Stimulated activated CD4-positive, alpha-beta T cell treated with anti-CD3 and anti-CD28 coated beads, Interleukin-1b, Interleukin-23, amount 100 ng/mL, for 48 hours (primary cell): ENCODE measurements at regions not wholly inside any gene's neighbourhood (a gene's known extent, or its start where the extent isn't known, plus 50 kb on each side); places are given as distances from the start of the nearest gene placed in this dataset.
"Not testable (repeated sequence)": the region's sequence is repeated elsewhere in the genome, so short reads cannot be mapped to it uniquely, and the experiment has no call there.

Source experiments
- DNase-seq: peaks from one replicate; pipeline ENCODE4 v3.0.0-alpha.2; 2020

DNA sequence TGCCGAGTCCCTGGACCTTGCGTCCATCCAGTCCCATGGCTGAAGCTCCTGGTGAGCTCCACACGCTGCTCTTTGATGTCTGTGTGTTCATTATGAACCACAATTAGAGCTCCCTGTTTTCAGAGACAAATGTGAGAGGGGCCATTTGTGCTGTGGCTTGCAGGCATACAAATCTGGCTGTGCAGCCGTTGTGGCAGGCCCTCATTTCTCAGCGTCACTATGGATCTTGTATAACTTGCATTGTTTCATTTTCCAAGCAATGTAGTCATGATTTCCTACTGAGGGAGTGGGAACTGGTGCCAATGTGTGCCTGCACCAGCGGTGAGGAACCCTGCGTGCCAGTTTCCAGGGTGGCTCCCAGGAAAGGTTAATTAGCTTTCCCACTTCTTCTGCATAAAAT is 542.6 kb downstream of the TMEM114 start:
- no peak for DNase-seq

DNA sequence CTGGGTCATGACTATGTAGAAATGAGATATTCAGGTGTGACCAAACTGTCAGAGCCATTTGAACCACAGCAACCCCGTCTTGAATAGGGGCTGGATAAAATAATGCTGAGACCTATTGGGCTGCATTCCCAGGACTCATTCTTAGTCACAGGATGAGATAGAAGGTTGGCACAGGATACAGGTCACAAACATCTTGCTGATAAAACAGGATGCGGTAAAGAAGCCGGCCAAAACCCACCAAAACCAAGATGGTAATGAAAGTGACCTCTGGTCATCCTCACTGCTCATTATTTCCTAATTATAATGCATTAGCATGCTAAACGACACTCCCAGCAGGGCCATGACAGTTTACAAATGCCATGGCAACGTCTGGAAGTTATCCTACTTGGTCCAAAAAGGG is 545.5 kb downstream of the TMEM114 start:
- DNase-seq: no peak

GRCh38 chr16:8032406-8032805 is 557.9 kb downstream of the TMEM114 start:
- no peak for DNase-seq

DNA sequence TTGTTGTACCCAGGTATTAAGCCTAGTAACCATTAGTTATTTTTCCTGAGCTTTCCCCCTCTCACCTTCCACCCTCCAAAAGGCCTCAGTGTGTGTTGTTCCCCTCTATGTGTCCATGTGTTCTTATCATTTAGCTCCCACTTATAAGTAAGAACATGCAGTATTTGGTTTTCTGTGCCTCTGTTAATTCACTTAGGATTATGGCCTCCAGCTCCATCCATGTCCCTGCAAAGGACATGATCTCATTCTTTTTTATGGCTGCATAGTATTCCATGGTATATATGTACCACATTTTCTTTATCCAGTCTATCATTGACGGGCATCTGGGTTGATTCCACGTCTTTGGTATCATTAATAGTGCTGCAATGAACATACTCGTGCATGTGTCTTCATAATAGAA is 560.3 kb downstream of the TMEM114 start:
- DNase-seq: not testable (repeated sequence)

GRCh38 chr16:8026450-8026849 is 563.9 kb downstream of the TMEM114 start:
- DNase-seq: no peak

DNA sequence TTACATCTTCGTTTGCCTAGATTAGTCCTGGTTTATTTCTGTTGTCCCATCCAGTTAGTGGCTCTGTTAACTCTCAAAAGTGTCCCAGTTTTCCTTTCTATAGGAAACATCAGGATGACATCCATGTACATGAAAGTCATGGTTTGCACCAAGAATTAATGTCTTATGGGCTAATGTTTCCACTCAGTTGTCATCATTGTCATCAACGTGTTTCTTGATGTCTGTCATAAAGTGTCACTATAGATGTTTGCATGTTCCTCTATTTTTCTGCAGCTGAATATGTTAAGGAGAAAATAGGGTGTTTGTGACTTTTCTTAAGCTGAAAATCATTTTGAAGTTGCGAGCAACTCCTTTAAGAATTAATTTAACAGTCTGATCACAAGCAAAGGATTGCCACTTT is 567.0 kb downstream of the TMEM114 start:
- no peak for DNase-seq

DNA sequence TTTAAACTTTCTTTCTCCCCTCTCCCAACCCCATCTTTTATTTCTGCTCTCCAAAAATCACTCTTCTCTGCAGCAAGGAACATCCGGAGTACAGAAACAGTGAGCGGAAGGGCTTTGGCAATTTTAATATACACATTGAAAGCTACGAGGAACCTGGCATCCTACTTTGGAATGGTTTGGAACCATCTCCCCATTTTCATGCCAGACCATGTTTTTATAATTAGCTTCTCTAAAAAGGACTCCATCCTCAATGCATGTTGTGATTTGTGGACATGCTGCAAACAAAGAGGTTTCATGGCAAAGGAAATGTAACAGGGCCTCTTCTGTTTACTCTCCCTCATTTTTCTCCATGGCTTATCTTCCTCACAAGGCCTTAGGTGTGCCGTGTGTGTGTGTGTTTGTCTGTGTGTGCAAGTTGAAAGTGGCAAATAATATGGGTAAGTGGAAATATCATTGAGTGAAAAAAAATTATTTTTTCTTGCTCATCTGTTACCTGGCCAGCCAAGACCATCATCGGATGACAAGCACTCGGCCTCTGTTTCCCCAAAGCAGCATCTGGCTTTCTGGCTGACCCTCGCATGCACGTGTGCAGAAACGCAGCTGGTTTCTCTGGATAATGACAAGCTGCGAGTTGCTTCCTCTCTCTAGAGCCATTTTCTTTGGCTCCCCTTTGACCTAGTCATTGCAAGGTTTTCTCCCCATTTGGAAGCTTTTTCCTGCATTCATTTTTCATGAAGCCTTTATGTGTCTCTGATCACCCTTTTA is 585.0 kb downstream of the TMEM114 start:
- no peak for DNase-seq

GRCh38 chr16:7998789-7999453 is 591.4 kb downstream of the TMEM114 start:
- DNase-seq: no peak

- no peak for DNase-seq
These were observed 592.3 kb downstream of the TMEM114 start for GRCh38 chr16:7997966-7998365.

GRCh38 chr16:7992616-7993015 is 597.7 kb downstream of the TMEM114 start:
- no peak for DNase-seq

GRCh38 chr16:7990626-7991260 is 599.6 kb downstream of the TMEM114 start:
- DNase-seq: no peak

GRCh38 chr16:7983676-7984075 is 606.6 kb downstream of the TMEM114 start:
- no peak for DNase-seq

- DNase-seq: no peak
These were observed 610.2 kb downstream of the TMEM114 start for GRCh38 chr16:7980133-7980483.

- DNase-seq: no peak
These were observed 610.7 kb downstream of the TMEM114 start for GRCh38 chr16:7979448-7980132.

DNA sequence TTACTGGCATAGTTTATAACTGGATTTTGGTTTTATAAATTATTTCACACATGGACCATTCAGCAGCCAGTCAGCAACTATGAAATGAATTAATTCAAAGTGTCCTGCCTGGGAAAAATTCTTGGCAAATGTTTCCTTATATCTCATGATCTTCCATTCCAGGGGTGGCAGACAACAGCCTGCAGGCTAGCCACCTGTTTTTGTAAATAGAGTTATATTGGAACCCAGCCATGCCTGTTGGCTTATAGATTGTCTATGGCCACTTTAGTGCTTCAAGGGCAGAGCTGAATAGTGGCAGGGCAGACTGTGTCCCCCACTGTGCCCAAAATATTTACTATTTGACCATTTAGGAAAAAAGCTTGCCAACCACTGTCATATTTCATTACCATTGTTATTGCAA is 613.7 kb downstream of the TMEM114 start:
- no peak for DNase-seq

GRCh38 chr16:7976125-7976524 is 614.2 kb downstream of the TMEM114 start:
- no peak for DNase-seq

- DNase-seq: no peak
These were observed 622.3 kb downstream of the TMEM114 start for GRCh38 chr16:7967996-7968509.

DNA sequence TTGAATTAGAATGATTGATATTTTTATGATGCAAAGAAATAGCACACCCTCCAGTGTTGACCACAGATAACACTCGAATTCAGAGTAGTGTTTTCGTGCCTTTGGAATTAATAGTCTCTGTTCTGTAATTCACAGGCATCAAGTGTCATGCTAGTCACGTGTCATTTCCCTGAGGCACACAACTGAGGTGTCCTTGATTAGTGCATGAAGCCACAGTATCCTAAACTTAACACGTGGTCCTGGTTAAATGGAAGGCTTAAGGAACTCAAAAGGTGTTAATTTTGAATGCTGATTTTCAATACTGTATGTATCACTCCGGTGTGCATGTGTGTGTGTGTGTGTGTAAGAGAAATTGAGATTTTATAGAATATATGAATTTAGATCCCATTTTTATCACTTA is 625.6 kb downstream of the TMEM114 start:
- no peak for DNase-seq

DNA sequence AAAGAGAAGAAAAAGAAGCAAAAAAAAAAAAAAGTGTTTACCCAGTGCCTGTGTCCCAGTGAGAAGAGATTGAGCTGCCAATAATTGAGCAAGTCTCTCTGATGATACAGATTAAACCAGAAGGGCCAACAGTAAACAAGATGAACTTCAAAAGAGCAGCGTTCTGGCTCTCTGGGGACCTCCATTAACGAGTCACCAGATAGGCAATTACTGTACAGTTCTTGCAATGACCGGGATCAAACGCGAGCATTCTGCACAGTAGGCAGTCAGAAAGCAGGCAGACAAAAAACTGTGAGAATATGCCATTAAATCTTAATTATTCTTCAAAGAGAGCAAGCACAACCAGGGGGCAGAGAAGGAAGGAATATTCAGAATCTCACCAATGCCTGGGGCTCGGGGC is 626.1 kb downstream of the TMEM114 start:
- DNase-seq: no peak

DNA sequence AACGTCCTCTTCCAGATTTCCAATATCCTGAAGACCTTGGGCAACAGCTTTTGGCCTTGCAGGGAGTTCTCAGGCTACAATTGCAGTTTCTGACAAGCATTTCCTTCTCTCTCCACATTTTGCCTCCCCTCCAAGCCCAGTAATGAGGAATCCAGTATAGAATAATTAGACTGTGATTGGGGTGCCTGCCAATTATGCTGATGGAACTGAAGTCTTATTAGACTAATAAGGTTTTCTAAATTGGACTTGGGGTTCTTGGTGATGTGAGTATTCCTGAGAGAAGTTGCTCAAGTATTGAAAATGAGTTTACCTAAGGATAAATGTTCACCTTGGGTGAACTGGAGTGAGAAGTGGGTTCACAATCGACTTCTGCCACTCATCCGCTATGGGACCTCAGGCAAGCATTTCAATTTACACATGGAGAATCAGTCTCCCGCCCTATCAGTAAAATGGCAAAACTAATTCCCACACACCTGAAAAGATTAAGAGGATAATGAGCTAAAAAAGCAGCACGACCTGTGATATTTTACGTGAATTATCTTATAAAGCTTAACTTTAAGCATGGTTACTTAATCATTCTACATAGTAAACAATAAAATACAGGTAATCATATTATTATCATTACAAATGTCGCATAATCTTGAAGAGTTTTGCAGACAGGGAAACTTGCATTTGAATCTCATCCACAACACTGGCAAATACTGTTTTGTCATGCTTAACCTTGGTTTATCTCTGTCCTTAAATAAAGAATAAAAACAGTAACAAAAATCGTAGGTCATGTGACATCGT is 628.0 kb downstream of the TMEM114 start:
- no peak for DNase-seq

DNA sequence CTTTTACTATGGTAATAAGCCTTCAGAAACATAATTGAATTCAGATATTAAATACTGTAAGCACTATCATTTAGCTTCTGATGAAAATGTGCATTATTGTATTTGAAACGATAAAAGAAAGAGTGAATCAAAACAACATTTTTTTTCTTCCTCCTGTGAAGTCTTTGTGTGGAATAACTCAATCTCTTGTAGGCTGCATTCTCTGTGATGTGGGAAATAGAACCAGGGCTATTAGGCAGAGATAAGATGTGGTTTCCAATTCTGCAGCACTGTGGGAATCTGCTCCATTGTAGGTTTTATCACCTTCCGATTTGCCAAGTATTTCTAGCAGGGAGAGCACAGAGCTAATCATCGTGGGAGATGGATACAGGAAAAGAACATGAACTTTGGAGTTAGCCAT is 624.5 kb downstream of the RBFOX1 start:
- no peak for DNase-seq

GRCh38 chr16:7953360-7953759 is 620.7 kb downstream of the RBFOX1 start:
- no peak for DNase-seq

DNA sequence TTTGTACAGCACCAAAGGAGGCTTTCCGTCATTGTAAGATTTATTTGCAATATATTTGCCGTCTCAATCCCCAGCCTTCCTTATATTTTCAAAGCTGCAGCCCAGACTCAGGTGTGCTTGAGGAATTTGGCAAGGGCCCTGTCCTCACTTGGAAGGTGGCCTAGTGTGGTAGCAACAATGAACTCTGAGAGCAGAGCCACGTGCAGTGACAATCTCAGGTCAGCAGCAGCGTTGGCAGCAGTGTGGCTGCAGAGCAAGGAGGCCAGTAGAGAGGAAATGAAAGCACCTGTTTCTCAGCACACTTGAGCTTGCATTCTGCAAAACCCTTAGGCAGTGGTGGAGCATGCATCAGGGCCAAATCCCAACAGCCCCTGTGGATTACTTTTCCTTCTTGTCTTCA is 613.5 kb downstream of the RBFOX1 start:
- DNase-seq: no peak
